ENCODE measurements at regions not wholly inside any gene's neighbourhood (a gene's known extent, or its start where the extent isn't known, plus 50 kb on each side); places are given as distances from the start of the nearest gene placed in this dataset.
"Not testable (repeated sequence)": the region's sequence is repeated elsewhere in the genome, so short reads cannot be mapped to it uniquely, and the experiment has no call there.

DNA sequence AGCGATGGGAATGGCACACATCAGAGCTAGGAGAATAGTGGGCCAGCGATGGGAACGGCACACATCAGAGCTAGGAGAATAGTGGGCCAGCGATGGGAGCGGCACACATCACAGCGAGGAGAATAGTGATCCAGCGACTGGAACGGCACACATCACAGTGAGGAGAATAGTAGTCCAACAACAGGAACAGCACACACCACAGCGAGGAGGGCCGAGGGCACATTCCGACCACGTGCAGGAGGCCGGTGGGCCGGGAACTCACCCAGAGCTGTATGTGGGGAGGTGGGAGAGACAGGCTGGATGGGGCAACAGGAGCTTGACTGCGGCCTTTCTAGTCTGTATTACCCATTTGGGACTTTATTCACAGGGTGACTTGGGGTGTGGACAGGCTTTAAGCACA lies 271.1 kb upstream of the IRX4 start:
- no peak for ATAC-seq
- POLR2A ChIA-PET, result no interaction called here
- no peaks in the 10 kb centered on the region for H3K27me3 Mint-ChIP-seq (ENCODE audit: low read depth)
- no peak for DNase-seq
- CTCF ChIA-PET, result no interaction called here
- H3K36me3 Mint-ChIP-seq (ENCODE audit: low read depth), result no peaks in the 10 kb centered on the region
- no peaks in the 10 kb centered on the region for H3K4me1 Mint-ChIP-seq (ENCODE audit: low read depth)
- H3K9me3 Mint-ChIP-seq (ENCODE audit: insufficient read depth), result no peaks in the 10 kb centered on the region
- H3K4me3 Mint-ChIP-seq, result no peak overlapping the region
- no peak overlapping the region for H3K27ac Mint-ChIP-seq

DNA sequence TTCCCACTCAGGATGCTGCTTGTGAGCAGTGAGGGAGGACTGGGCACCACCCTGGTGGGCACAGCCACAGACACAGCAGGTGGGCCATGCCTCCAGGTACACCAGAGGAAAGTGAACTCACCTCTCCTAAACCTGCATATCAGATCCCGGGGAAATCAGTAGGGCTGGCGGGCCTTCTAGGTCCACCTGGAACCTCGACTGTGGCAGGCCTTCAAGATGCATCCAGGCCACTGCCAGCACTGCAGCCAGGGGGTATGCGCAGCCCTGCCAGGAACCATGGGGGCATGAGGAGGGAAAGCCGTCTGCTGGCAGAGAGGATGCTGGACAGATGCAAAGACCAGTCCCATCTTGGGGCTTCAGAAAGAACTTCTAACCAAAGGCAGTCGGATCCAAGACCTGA lies 270.6 kb upstream of the IRX4 start:
- DNase-seq (no peak), ATAC-seq (no peak)
- Mint-ChIP-seq H3K36me3 (ENCODE audit: low read depth) (no peaks in the 10 kb centered on the region), H3K9me3 (ENCODE audit: insufficient read depth) (no peaks in the 10 kb centered on the region), H3K27ac (no peak overlapping the region), H3K4me3 (no peak overlapping the region), H3K27me3 (ENCODE audit: low read depth) (no peaks in the 10 kb centered on the region), H3K4me1 (ENCODE audit: low read depth) (no peaks in the 10 kb centered on the region)
- POLR2A ChIA-PET, result no interaction called here
- CTCF ChIA-PET, result no interaction called here

DNA sequence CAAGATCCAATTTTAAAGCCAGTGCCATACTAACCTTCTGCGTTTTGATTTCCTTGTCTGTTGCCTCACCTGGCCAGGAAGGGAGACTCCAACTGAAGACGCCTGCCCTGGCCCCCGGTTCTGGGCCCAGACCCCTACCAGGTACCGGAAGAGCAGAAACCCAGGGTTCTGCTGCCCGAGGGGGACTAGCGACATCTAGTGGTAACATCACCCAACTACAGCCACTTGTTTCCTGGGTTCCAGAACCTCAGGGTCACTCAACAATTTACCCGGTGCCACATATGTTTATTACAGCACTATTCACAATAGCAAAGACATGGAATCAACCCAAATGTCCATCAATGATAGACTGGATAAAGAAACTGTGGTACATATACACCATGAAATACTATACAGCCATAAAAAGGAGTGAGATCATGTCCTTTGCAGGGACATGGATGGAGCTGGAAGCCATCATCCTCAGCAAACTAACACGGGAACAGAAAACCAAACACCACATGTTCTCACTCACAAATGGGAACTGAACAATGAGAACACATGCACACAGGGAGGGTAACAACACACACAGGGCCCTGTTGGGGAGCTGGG lies 268.7 kb upstream of the IRX4 start:
- H3K4me1 Mint-ChIP-seq (ENCODE audit: low read depth); CTCF ChIA-PET; H3K4me3 Mint-ChIP-seq; H3K9me3 Mint-ChIP-seq (ENCODE audit: insufficient read depth); ATAC-seq; H3K36me3 Mint-ChIP-seq (ENCODE audit: low read depth); H3K27ac Mint-ChIP-seq; POLR2A ChIA-PET; H3K27me3 Mint-ChIP-seq (ENCODE audit: low read depth): not testable (repeated sequence)
- peak; percentile 29 for DNase-seq

DNA sequence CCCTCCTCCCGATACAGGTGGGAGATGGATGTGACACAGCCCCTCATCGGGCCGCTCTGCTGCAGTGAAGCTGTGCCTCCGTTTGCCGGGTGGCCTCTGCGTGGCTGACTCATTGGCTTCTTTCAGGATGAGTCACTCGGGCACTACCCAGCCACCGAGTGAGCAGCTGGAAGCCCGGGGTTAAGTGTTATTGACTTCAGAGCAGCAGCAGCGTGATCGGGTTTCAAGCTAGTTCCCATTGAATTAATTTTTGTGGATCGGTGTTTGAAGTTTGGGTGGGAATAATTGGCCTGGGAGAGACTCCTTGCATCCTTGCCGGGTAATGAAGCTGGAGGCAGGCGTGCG lies 266.4 kb upstream of the IRX4 start:
- ATAC-seq, result no peak
- H3K27ac Mint-ChIP-seq, result no peak overlapping the region
- H3K4me1 Mint-ChIP-seq (ENCODE audit: low read depth), result no peaks in the 10 kb centered on the region
- no peak overlapping the region for H3K4me3 Mint-ChIP-seq
- DNase-seq, result no peak
- H3K36me3 Mint-ChIP-seq (ENCODE audit: low read depth), result no peaks in the 10 kb centered on the region
- H3K27me3 Mint-ChIP-seq (ENCODE audit: low read depth), result no peaks in the 10 kb centered on the region
- ChIA-PET CTCF (no interaction called here), POLR2A (no interaction called here)
- H3K9me3 Mint-ChIP-seq (ENCODE audit: insufficient read depth), result no peaks in the 10 kb centered on the region

DNA sequence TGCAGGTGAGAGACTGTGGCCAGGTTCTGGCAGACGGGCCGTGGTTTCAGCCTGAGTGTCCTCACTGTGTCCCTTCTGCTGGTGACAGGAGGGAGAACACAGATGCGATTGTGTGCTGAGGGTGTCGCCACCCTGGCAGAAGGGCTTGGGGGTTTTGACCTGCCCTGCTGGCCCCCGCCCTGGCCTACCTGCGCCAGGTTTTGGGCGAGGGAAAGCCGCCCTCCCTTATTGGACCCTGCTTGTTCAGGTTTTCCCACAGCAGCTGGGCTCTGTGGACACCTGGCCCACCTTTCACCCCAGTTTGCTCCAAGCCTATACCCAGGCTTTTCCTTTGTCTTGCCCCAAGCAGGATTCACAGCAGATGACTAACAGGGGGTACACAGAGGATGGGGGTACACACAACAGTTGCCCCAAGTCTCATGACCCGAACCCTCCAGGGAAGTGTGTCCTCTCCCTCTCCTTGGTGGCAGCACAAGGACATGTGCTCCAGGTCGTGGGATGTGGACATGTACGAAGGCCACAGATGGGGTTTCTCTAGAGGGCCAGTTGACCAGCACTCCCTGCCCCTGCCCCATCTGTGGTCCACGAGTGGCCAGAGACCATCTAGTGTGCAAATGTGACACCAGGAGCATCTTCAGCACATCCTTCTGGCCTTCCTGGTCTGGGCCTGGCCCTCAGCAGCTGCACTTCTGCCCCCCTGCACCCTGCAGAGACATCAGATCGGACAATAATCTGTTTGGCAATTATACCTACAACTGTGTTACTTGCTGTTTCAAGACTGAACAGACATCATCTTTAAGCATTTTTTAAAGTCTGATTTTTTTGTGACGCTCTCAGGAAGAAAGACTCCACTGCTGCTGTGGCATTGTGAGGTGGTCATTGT lies 265.8 kb upstream of the IRX4 start:
- H3K4me3 Mint-ChIP-seq, result no peak overlapping the region
- no peaks in the 10 kb centered on the region for H3K4me1 Mint-ChIP-seq (ENCODE audit: low read depth)
- H3K36me3 Mint-ChIP-seq (ENCODE audit: low read depth), result no peaks in the 10 kb centered on the region
- H3K27me3 Mint-ChIP-seq (ENCODE audit: low read depth), result no peaks in the 10 kb centered on the region
- H3K9me3 Mint-ChIP-seq (ENCODE audit: insufficient read depth), result no peaks in the 10 kb centered on the region
- no peak overlapping the region for H3K27ac Mint-ChIP-seq
- ChIA-PET CTCF (no interaction called here), POLR2A (no interaction called here)
- ATAC-seq (no peak), DNase-seq (no peak)

DNA sequence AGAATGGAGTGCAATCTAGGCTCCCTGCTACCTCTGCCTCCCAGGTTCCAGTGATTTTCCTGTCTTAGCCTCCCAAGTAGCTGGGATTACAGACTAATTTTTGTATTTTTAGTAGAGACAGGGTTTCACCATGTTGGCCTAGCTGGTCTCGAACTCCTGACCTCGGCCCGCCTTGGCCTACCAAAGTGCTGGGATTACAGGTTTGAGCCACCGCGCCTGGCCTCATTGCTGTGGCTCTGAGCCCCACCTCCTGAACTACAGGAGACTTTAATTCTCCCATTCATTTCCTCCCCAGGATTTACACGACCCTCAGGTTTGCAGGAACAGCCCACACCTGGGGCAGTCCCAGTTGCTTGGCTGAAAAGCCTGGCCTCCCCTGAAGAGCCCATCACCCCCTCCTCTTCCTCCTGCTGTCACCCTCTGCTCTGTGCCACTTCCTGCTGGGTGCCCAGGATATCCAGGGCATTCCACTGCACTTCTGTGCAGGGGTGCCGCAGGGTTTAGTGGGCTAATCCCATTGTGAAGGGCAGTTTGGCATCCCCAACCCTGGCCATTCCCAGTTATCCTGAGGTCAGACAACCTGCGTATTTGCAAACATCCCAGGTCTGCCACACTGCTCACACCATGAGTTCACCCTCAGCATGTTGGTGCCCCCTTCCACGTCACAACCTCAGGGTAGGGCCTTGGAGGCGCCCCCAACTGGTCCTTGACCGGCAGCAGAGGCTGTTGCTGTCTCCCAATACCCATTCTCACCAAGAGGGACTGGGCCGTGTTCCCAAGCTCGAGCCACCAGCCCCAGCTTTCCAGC lies 265.0 kb upstream of the IRX4 start:
- no peaks in the 10 kb centered on the region for H3K9me3 Mint-ChIP-seq (ENCODE audit: insufficient read depth)
- POLR2A ChIA-PET, result no interaction called here
- no peaks in the 10 kb centered on the region for H3K27me3 Mint-ChIP-seq (ENCODE audit: low read depth)
- H3K27ac Mint-ChIP-seq, result no peak overlapping the region
- no peaks in the 10 kb centered on the region for H3K4me1 Mint-ChIP-seq (ENCODE audit: low read depth)
- CTCF ChIA-PET, result no interaction called here
- no peak overlapping the region for H3K4me3 Mint-ChIP-seq
- no peak for ATAC-seq
- no peak for DNase-seq
- H3K36me3 Mint-ChIP-seq (ENCODE audit: low read depth), result no peaks in the 10 kb centered on the region

DNA sequence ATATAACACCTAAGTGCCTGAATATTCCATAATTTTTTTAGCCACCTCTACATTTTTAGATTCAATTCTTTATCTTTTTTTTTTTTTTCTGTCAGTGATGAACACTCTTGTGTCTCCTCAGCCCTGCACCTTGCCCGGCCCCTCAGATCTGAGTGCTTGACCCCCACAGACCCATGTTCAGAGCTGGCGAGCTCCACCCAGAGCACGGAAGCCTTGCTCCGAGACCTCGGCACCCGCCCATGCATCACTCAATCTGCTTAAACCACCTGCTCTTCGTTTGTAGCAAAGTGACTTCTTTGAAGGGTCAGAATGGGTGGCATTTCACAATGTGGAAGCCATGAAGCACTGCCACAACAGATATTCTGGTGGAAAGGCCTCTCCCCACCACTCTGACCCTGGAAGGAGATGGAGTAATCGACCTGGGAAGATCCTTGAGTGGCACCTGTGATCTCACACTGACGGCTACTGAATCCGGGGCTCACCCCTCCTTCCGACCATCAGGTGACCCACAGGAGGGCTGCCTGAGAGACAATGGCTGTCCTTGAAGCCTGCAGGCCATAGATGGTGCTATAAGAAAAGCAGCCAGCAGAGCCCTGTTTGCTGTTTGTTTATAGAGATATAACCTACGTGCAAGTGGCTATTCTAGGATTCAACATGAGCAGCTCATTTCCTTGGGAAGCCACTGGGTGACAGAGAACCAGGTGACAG lies 261.1 kb upstream of the IRX4 start:
- Mint-ChIP-seq H3K9me3 (ENCODE audit: insufficient read depth) (no peaks in the 10 kb centered on the region), H3K36me3 (ENCODE audit: low read depth) (no peaks in the 10 kb centered on the region), H3K4me3 (no peak overlapping the region), H3K27ac (no peak overlapping the region), H3K27me3 (ENCODE audit: low read depth) (no peaks in the 10 kb centered on the region), H3K4me1 (ENCODE audit: low read depth) (no peaks in the 10 kb centered on the region)
- ATAC-seq, result no peak
- ChIA-PET POLR2A (no interaction called here), CTCF (no interaction called here)
- DNase-seq, result no peak

DNA sequence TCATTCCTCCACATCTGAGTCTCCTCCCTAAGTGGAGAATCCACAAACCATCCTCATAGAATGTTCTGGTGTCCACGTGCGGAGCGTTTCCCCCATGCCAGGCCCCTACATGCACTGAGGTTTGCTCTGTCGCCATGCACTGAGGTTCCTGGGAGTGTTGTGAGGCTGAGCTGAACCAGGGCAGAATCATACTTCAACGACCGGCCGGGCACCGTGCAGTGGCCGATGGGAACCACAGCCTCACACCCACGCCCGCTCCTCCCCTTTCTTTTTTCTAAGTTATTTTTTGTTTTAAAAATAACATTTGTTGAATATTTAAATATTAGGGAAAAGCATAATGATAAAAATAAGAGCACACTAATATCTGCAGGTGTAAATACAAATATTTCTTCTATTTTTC lies 260.4 kb upstream of the IRX4 start:
- no peak for ATAC-seq
- H3K27me3 Mint-ChIP-seq (ENCODE audit: low read depth), result no peaks in the 10 kb centered on the region
- ChIA-PET CTCF (no interaction called here), POLR2A (no interaction called here)
- H3K9me3 Mint-ChIP-seq (ENCODE audit: insufficient read depth), result no peaks in the 10 kb centered on the region
- no peak overlapping the region for H3K27ac Mint-ChIP-seq
- no peak for DNase-seq
- H3K4me3 Mint-ChIP-seq, result no peak overlapping the region
- no peaks in the 10 kb centered on the region for H3K4me1 Mint-ChIP-seq (ENCODE audit: low read depth)
- no peaks in the 10 kb centered on the region for H3K36me3 Mint-ChIP-seq (ENCODE audit: low read depth)

DNA sequence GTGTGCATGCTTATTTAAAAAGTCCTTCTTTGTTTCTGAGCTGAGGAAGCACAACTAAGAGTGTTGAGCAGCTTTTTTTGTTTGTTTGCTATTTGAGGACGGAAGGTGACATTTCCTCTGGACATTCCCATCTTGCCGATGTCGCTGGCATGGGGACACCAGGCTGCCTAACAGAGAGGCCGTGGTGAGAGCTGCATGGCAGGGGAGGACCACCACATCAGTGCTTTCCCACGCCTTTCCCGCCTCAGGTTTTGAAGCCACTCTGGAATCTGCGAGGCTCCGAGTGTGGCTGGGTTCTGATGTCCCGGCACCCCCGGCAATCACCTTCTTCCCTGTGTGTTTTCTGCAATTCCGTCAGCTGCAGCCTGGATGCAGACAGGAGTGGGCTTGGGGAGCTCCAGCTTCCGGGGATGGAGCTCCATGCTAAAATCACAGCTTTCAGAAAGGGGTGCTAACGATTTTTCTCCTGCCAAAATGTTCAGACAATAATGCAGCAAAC lies 259.8 kb upstream of the IRX4 start:
- POLR2A ChIA-PET, result no interaction called here
- CTCF ChIA-PET, result no interaction called here
- DNase-seq, result no peak
- H3K27me3 Mint-ChIP-seq (ENCODE audit: low read depth), result no peaks in the 10 kb centered on the region
- H3K36me3 Mint-ChIP-seq (ENCODE audit: low read depth), result no peaks in the 10 kb centered on the region
- no peak overlapping the region for H3K4me3 Mint-ChIP-seq
- no peak for ATAC-seq
- H3K27ac Mint-ChIP-seq, result no peak overlapping the region
- no peaks in the 10 kb centered on the region for H3K9me3 Mint-ChIP-seq (ENCODE audit: insufficient read depth)
- no peaks in the 10 kb centered on the region for H3K4me1 Mint-ChIP-seq (ENCODE audit: low read depth)

DNA sequence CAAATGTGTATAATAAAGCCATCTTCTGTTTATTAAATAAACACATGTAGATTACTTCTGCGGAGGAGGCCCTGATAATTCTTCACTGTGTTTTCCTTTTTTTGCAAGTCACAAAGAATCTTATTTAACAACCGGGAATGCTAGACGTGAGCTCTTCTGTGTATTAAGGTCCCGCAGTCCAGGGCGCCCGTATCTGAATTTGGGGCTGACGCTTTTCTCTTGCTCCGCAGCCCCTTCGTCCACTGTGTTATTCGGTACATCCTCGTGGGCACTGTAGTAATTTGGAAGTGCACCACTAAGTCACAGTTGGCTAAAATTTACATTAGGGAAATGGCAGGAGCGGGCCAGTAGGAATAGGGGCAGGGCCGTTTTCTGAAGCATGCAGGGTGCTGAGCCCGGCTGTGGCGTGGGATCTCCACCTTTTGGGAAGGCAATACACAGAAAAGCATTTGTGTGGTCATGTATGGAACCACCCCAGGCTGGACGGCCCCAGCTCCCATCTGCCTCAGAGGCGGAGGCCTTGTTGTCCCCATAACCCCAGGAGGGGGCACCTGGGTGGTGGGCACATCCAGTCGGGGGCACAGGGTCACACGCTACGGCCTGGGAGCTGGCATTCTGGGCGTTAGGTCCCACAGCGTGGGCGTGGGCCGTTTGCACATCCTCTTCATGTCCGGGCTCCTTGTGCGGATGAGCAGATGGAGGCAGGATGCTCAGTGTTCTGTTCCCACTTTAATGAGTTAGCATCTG lies 258.7 kb upstream of the IRX4 start:
- CTCF ChIA-PET, result no interaction called here
- Mint-ChIP-seq H3K27ac (no peak overlapping the region), H3K27me3 (ENCODE audit: low read depth) (no peaks in the 10 kb centered on the region), H3K4me3 (no peak overlapping the region), H3K4me1 (ENCODE audit: low read depth) (no peaks in the 10 kb centered on the region), H3K9me3 (ENCODE audit: insufficient read depth) (no peaks in the 10 kb centered on the region), H3K36me3 (ENCODE audit: low read depth) (no peaks in the 10 kb centered on the region)
- no peak for ATAC-seq
- POLR2A ChIA-PET, result no interaction called here
- no peak for DNase-seq

DNA sequence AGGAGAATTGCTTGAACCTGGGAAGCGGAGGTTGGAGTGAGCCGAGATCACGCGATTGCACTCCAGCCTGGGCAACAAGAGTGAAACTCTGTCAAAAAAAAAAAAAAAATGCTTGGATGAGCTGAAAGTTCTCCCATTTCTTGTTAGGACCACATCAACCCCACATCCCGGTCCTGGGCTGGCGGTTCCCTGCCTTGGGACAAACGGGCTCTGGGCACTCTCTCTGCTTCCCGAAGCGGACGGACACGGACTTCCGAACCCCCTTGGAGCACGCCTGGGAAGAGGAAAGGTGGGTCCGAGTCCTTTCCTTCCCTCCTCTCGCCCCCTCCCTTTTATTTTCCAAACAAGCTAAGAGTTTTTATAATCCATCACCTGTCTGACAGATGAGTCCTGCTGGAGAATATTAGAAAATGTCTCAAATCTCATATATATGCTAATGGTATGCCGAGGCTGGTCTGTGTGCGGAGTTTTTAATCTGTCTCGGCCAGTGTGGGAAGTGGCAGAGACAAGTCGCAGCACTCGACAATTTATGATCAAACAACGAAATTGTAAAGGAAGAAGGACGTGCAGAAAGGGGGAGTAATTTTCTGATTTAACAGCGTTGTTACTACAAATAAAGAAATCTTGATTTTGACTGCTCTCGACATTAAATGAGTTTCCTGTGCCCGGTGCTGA lies 257.9 kb upstream of the IRX4 start:
- Mint-ChIP-seq H3K4me1 (ENCODE audit: low read depth) (no peaks in the 10 kb centered on the region), H3K4me3 (no peak overlapping the region), H3K27me3 (ENCODE audit: low read depth) (no peaks in the 10 kb centered on the region), H3K36me3 (ENCODE audit: low read depth) (no peaks in the 10 kb centered on the region), H3K27ac (no peak overlapping the region), H3K9me3 (ENCODE audit: insufficient read depth) (no peaks in the 10 kb centered on the region)
- DNase-seq (no peak), ATAC-seq (no peak)
- CTCF ChIA-PET, result no interaction called here
- POLR2A ChIA-PET, result no interaction called here
